B cell (primary cell): ENCODE measurements at regions not wholly inside any gene's neighbourhood (a gene's known extent, or its start where the extent isn't known, plus 50 kb on each side); places are given as distances from the start of the nearest gene placed in this dataset.

Source experiments
- EZH2 ChIP-seq: IDR thresholded peaks from 2 replicates; pipeline ENCODE4 v1.6.1; 2012; ENCODE audit warnings: borderline replicate concordance, low read depth, mild to moderate bottlenecking, moderate library complexity, low read length; ENCODE audit not compliant: insufficient read depth, poor library complexity, severe bottlenecking
- TF ChIP-seq, protein P1 (sequence below): fragments of 200-600 bp; IDR thresholded peaks from one replicate; pipeline ENCODE4 v1.8.0; 2022; ENCODE audit warnings: antibody characterized with exemption, mild to moderate bottlenecking

GRCh38 chr9:84394036-84394435 lies 53.5 kb upstream of the SLC28A3 start:
- TF ChIP-seq, protein P1, sequence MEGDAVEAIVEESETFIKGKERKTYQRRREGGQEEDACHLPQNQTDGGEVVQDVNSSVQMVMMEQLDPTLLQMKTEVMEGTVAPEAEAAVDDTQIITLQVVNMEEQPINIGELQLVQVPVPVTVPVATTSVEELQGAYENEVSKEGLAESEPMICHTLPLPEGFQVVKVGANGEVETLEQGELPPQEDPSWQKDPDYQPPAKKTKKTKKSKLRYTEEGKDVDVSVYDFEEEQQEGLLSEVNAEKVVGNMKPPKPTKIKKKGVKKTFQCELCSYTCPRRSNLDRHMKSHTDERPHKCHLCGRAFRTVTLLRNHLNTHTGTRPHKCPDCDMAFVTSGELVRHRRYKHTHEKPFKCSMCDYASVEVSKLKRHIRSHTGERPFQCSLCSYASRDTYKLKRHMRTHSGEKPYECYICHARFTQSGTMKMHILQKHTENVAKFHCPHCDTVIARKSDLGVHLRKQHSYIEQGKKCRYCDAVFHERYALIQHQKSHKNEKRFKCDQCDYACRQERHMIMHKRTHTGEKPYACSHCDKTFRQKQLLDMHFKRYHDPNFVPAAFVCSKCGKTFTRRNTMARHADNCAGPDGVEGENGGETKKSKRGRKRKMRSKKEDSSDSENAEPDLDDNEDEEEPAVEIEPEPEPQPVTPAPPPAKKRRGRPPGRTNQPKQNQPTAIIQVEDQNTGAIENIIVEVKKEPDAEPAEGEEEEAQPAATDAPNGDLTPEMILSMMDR, result no peak
- TF ChIP-seq EZH2, result no peak
